Erythroblast (primary cell): ENCODE measurements at regions not wholly inside any gene's neighbourhood (a gene's known extent, or its start where the extent isn't known, plus 50 kb on each side); places are given as distances from the start of the nearest gene placed in this dataset.

Experiments used
- GATA1 ChIP-seq: IDR thresholded peaks from 2 replicates; pipeline ENCODE4 v1.6.1; 2011; ENCODE audit warnings: low read depth, mild to moderate bottlenecking, control low read depth, low read length, moderate library complexity
- POLR2A ChIP-seq: IDR thresholded peaks from 2 replicates; pipeline ENCODE4 v1.6.1; 2011; ENCODE audit warnings: mild to moderate bottlenecking, low read length

- TF ChIP-seq POLR2A: no peak
- TF ChIP-seq GATA1: no peak
These were observed 1176.0 kb upstream of the GJE1 start for GRCh38 chr6:140956571-140957369.
